ENCODE measurements at regions not wholly inside any gene's neighbourhood (a gene's known extent, or its start where the extent isn't known, plus 50 kb on each side); places are given as distances from the start of the nearest gene placed in this dataset.

- no peak for DNase-seq (ENCODE audit: insufficient read length, low spot score)
Measured at GRCh38 chr21:35900539-35900938, 159.8 kb downstream of the SETD4 start.

GRCh38 chr21:35896060-35896459 is 164.3 kb downstream of the SETD4 start:
- DNase-seq (ENCODE audit: insufficient read length, low spot score) = no peak
- FAIRE-seq = no peak
- TF ChIP-seq POLR2A (IDR thresholded peaks at IDR 0.05; ENCODE audit: low read depth, low read length) = no peak

More at GRCh38 chr21:35900539-35900938, 159.8 kb downstream of the SETD4 start:
- no peak for TF ChIP-seq POLR2A (IDR thresholded peaks at IDR 0.05; ENCODE audit: low read depth, low read length)
- no peak for FAIRE-seq

DNA sequence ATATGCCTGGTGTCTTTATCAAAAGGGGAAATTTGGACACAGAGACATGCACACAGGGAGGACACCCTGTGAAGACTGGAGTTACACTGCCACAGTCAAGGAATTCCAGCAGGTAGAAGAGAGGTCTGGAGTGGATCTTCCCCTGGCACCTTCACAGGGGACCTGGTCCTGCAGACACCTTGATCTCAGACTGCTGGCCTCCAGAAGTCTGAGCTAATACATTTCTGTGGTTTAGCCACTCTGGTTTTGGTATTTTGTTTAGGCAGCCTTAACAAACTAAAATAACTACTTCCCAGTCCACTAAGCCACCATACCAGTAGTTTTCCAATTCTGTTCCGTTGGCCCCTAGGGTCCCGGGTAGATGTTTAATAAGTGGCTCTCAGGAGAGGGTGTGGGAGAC is 164.7 kb downstream of the SETD4 start:
- FAIRE-seq (no peak), DNase-seq (ENCODE audit: insufficient read length, low spot score) (no peak)
- TF ChIP-seq POLR2A (IDR thresholded peaks at IDR 0.05; ENCODE audit: low read depth, low read length) = no peak

GRCh38 chr21:35893156-35893555 is 167.2 kb downstream of the SETD4 start:
- no peak for TF ChIP-seq POLR2A (IDR thresholded peaks at IDR 0.05; ENCODE audit: low read depth, low read length)
- FAIRE-seq (no peak), DNase-seq (ENCODE audit: insufficient read length, low spot score) (no peak)

DNA sequence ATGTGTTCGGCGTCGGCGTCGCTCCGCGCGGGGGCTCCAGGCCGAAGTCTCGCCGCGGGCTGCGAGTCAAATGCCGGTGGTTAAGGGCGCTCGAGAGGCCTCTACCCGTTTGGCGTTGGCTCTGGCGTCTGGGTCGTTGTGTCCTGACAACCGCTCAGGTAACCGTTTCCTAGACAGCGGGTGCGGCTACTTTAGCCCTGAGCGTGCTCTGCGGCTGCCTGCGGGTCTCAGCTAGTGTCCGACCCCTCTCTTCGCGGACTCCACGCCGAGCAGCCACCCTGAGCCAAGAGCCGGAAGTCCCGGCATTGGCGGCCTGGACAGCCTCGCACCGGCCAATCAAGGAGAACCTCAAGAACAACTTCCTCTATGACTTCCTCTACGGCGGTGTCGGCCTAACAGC is 173.4 kb downstream of the SETD4 start:
- FAIRE-seq = no peak
- no peak for DNase-seq (ENCODE audit: insufficient read length, low spot score)
- TF ChIP-seq POLR2A (IDR thresholded peaks at IDR 0.05; ENCODE audit: low read depth, low read length) = no peak

DNA sequence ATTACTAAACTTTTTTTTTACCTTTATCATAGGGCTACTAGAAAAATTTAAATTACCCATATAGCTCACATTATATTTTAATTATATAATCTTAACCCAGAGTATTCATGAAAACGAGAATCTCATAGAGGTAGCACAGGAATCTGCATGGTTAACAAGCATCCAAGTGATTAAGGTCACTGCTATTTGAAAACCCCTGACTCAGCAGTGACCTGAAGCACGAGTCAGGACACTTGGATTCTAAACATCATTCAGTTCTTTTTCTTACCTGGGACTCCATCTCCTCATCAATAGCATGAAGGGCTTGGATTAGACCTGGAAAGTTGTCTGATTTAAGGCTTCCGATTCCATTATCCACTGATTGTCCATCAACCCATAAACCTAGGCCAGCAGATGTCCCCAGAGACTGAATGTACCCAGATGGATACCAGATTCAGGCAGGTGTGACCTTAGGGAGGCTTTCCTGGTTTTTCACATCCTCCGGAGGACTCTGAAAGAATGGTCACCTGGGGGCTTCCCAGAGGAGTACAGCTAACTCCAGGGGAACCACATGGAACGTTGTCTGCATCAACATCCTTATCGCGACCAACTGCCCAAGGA is 174.3 kb downstream of the SETD4 start:
- DNase-seq (ENCODE audit: insufficient read length, low spot score) (no peak), FAIRE-seq (no peak)
- no peak for TF ChIP-seq POLR2A (IDR thresholded peaks at IDR 0.05; ENCODE audit: low read depth, low read length)

DNA sequence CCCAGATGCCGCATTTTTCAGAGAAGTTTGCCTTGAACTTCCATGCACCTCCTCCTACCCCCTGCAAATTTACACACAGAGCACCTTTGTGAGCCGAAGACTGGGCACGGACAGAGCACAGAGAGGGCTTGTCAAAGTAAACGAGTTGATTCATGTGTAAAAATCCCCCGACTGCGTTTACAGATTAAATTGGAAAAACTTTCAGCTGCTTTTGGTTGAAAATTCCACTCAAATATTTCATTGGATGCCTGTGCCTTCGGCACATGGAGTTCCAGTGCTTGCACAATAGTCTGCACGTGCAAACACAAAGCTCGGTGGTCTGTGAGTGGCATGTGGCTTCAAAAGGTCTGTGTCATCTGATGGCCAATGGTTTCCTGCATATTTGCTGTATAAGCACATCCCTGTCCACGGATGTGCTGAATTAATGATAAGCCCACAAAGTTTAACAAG is 177.5 kb downstream of the SETD4 start:
- DNase-seq (ENCODE audit: insufficient read length, low spot score) (no peak), FAIRE-seq (no peak)
- no peak for TF ChIP-seq POLR2A (IDR thresholded peaks at IDR 0.05; ENCODE audit: low read depth, low read length)

GRCh38 chr21:35873441-35873840 is 186.9 kb downstream of the SETD4 start:
- TF ChIP-seq POLR2A (IDR thresholded peaks at IDR 0.05; ENCODE audit: low read depth, low read length) = no peak
- DNase-seq (ENCODE audit: insufficient read length, low spot score) = no peak
- no peak for FAIRE-seq

DNA sequence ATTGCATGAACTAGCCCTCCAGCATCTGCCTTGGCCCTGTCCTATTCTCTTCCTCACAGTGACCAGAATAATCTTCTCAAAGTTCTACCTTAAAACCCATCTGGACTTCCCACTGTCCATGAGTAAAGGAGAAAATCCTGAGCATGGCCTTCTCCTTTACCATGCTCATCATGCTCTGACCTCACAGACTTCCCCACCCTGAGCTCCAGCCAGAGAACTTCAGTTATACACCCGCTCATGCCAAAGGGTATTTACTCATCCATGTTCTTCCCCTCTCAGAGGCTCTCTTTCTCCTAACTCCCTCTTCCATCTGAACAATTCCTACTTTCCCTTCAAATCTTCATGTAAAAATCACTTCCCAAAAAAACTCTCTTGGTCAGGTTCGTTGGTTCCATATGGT is 188.4 kb downstream of the SETD4 start:
- DNase-seq (ENCODE audit: insufficient read length, low spot score) = no peak
- TF ChIP-seq POLR2A (IDR thresholded peaks at IDR 0.05; ENCODE audit: low read depth, low read length) = no peak
- no peak for FAIRE-seq

DNA sequence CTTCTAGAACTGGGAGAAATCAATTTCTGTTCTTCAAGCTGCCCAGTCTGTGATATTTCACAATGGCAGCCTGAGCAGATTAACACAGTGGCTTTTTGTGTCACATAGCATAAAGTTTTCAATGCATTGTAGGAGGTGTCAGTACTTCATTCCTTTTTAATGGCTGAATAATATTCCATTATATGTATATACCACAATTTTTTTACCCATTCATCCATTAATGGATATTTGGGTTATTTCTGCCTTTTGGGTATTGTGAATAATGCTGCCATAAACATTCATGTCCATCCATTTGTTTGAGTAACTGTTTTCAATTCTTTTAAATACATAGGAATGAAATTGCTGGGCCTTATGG is 191.5 kb downstream of the SETD4 start:
- no peak for TF ChIP-seq POLR2A (IDR thresholded peaks at IDR 0.05; ENCODE audit: low read depth, low read length)
- FAIRE-seq = no peak

GRCh38 chr21:35868005-35868868 is 192.1 kb downstream of the SETD4 start:
- FAIRE-seq = no peak
- DNase-seq (ENCODE audit: insufficient read length, low spot score) = no peak
- TF ChIP-seq POLR2A (IDR thresholded peaks at IDR 0.05; ENCODE audit: low read depth, low read length) = no peak

More for the DNA sequence above, 191.5 kb downstream of the SETD4 start:
- DNase-seq (ENCODE audit: insufficient read length, low spot score) = no peak

DNA sequence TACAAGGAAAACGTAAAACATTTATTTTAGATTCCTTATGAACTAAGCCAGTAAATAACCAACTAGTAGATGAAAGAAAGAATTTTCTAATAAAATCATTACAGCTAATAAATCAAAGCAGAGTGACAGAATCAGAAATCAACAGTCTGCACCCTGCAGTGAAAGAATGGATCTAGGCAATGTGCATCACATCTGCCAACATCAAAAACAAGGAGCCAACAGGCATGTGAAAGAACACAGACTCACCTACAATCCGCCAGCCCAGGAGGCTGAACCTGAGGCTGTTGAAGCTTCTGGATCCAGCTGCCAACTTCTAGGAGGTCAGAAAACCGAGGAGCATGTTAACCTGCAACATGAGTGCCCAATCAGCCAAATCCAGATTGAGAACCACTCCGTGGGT is 196.3 kb downstream of the SETD4 start:
- DNase-seq (ENCODE audit: insufficient read length, low spot score) (no peak), FAIRE-seq (no peak)
- TF ChIP-seq POLR2A (IDR thresholded peaks at IDR 0.05; ENCODE audit: low read depth, low read length) = no peak

DNA sequence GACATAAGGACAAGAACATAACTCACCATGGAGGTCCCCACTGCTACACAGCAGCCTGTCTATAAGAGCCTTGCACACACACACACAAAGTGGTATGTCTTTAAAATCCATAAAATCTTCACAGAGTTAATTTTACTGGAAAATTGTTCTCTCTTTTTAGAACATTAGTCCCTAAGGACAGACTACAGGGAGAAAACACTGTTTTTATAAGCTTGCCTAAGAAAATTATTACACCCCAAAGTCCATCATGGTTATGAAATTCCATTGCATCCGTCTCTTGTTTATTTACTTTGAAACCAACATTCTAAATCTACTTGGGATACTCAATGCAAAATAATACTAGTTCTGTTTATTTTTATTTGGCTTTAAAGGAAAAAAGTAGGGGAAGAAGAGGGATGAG is 197.4 kb downstream of the SETD4 start:
- DNase-seq (ENCODE audit: insufficient read length, low spot score) (no peak), FAIRE-seq (no peak)
- TF ChIP-seq POLR2A (IDR thresholded peaks at IDR 0.05; ENCODE audit: low read depth, low read length) = no peak

DNA sequence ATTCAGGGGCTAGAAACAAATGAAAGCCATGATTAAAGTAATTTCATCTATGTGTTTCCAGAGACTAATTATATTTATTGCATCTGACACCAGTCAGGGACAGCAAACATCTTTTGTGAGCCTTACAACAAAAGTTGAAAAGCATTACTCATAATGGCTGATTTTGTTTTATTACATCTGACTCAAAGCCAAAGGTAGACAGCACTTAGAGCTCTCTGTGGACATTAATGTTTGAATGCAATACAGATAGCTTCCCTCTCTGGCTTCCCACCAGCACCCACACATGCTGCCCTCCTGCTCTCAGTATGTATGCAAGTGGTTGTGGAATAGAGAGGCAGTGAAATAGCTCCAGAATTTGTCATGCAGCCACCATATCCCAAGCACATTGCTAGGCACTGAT is 198.7 kb downstream of the SETD4 start:
- TF ChIP-seq POLR2A (IDR thresholded peaks at IDR 0.05; ENCODE audit: low read depth, low read length) = no peak
- FAIRE-seq (no peak), DNase-seq (ENCODE audit: insufficient read length, low spot score) (no peak)
